Neural progenitor cell (in vitro differentiated cells): ENCODE measurements at regions not wholly inside any gene's neighbourhood (a gene's known extent, or its start where the extent isn't known, plus 50 kb on each side); places are given as distances from the start of the nearest gene placed in this dataset.

Experiments
- EZH2 ChIP-seq: fragments of 200-600 bp; sonication (generic); IDR thresholded peaks from 2 replicates; pipeline ENCODE4 v1.6.1; 2017; ENCODE audit warnings: antibody characterized with exemption, mild to moderate bottlenecking, moderate library complexity
- EZH2phosphoT487 ChIP-seq: fragments of 200-600 bp; sonication (generic); IDR thresholded peaks from 2 replicates; pipeline ENCODE4 v1.6.1; 2017; ENCODE audit warnings: antibody characterized with exemption
- TF ChIP-seq, protein P1 (sequence below): fragments of 200-600 bp; sonication (generic); IDR thresholded peaks from 2 replicates; pipeline ENCODE4 v1.5.1; 2017; ENCODE audit warnings: antibody characterized with exemption, mild to moderate bottlenecking

DNA sequence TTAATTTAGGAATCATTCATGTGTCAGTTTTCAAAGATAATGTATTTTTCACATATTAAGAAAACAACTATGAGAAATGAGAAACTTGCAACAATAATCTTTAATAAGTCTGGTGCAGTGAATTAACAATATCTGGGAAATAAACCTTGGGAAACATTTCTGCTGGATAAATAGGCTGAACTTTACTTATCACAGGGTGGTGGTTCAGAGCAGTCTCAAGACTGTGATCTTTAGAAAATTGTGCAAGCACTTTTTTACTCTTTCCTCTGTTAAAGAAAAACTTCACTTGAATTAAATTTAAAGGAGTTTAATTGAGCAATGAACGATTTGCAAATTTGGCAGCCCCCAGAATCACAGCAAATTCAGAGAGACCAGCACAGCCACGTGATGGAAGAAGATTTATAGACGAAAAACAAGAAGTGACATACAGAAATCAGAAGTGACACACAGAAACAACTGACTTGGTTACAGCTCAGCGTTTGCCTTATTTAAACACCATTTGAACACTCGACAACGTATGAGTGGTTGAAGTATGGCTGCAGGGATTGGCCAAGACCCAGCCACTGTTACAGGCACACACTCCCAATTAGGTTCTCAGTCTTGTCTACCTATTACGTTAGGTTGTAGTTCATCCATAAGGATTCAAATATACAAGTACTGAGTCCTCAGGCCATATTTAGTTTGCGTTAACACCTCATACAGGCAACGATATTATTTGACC is 631.9 kb downstream of the SLCO4C1 start:
- TF ChIP-seq EZH2phosphoT487 (no peak), EZH2 (no peak)
- TF ChIP-seq, protein P1, sequence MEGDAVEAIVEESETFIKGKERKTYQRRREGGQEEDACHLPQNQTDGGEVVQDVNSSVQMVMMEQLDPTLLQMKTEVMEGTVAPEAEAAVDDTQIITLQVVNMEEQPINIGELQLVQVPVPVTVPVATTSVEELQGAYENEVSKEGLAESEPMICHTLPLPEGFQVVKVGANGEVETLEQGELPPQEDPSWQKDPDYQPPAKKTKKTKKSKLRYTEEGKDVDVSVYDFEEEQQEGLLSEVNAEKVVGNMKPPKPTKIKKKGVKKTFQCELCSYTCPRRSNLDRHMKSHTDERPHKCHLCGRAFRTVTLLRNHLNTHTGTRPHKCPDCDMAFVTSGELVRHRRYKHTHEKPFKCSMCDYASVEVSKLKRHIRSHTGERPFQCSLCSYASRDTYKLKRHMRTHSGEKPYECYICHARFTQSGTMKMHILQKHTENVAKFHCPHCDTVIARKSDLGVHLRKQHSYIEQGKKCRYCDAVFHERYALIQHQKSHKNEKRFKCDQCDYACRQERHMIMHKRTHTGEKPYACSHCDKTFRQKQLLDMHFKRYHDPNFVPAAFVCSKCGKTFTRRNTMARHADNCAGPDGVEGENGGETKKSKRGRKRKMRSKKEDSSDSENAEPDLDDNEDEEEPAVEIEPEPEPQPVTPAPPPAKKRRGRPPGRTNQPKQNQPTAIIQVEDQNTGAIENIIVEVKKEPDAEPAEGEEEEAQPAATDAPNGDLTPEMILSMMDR: no peak
